ENCODE measurements at regions not wholly inside any gene's neighbourhood (a gene's known extent, or its start where the extent isn't known, plus 50 kb on each side); places are given as distances from the start of the nearest gene placed in this dataset.
"Not testable (repeated sequence)": the region's sequence is repeated elsewhere in the genome, so short reads cannot be mapped to it uniquely, and the experiment has no call there.

- H3K27ac Mint-ChIP-seq, result no peak overlapping the region
- H3K4me3 Mint-ChIP-seq, result peak overlapping the region in 2 of 5 donors; percentile 15 to 71
- H3K9me3 Mint-ChIP-seq, result peaks cover 0 to 34% (median 9%) of the 10 kb centered on the region in 6 donors
- no peaks in the 10 kb centered on the region for H3K36me3 Mint-ChIP-seq
- H3K27me3 Mint-ChIP-seq (ENCODE audit: low read depth in 3 of 3), result no peaks in the 10 kb centered on the region
- peaks cover 0 to 5% of the 10 kb centered on the region in 2 donors for H3K4me1 Mint-ChIP-seq
- no peak for DNase-seq
These were observed 215.6 kb upstream of the MAP2 start for GRCh38 chr2:209208211-209208610.

- H3K9me3 Mint-ChIP-seq, result peaks cover 0 to 25% (median 6%) of the 10 kb centered on the region in 6 donors
- no peaks in the 10 kb centered on the region for H3K27me3 Mint-ChIP-seq (ENCODE audit: low read depth in 3 of 3)
- no peak for DNase-seq
- H3K4me3 Mint-ChIP-seq, result no peak overlapping the region
- no peaks in the 10 kb centered on the region for H3K36me3 Mint-ChIP-seq
- no peak overlapping the region for H3K27ac Mint-ChIP-seq
- peaks cover 0 to 5% of the 10 kb centered on the region in 2 donors for H3K4me1 Mint-ChIP-seq
These were observed 213.9 kb upstream of the MAP2 start for GRCh38 chr2:209209943-209210342.

DNA sequence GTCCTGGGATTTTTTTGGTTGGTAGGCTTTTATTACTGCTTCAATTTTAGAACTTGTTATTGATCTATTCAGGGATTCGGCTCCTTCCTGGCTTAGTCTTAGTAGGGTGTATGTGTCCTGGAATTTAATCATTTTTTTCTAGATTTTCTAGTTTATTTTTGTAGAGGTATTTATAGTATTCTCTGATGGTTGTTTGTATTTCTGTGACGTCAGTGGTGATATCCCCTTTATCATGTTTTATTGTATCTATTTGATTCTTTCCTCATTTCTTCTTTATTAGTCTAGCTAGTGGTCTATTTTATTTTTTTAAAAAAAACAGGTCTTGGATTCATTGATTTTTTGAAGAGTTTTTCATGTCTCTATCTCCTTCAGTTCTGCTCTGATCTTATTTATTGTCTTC is 193.3 kb upstream of the MAP2 start:
- DNase-seq, result no peak
- H3K4me3 Mint-ChIP-seq, result no peak overlapping the region
- H3K9me3 Mint-ChIP-seq, result peaks cover 3 to 31% (median 14%) of the 10 kb centered on the region in 6 donors
- no peaks in the 10 kb centered on the region for H3K4me1 Mint-ChIP-seq
- no peak overlapping the region for H3K27ac Mint-ChIP-seq
- peaks cover 0 to 1% (median 0%) of the 10 kb centered on the region in 3 donors for H3K27me3 Mint-ChIP-seq (ENCODE audit: low read depth in 3 of 3)
- no peaks in the 10 kb centered on the region for H3K36me3 Mint-ChIP-seq

- Mint-ChIP-seq H3K9me3 (peaks cover 1 to 22% (median 10%) of the 10 kb centered on the region in 6 donors), H3K4me3 (no peak overlapping the region), H3K36me3 (no peaks in the 10 kb centered on the region), H3K27me3 (ENCODE audit: low read depth in 3 of 3) (peaks cover 0 to 2% (median 1%) of the 10 kb centered on the region in 3 donors), H3K27ac (no peak overlapping the region), H3K4me1 (no peaks in the 10 kb centered on the region)
- no peak for DNase-seq
These were observed 187.5 kb upstream of the MAP2 start for GRCh38 chr2:209236377-209236776.

- peaks cover 0 to 3% (median 0%) of the 10 kb centered on the region in 3 donors for H3K36me3 Mint-ChIP-seq
- H3K4me3 Mint-ChIP-seq, result no peak overlapping the region
- DNase-seq, result no peak
- peaks cover 16 to 24% (median 21%) of the 10 kb centered on the region in 6 donors for H3K9me3 Mint-ChIP-seq
- H3K27ac Mint-ChIP-seq, result no peak overlapping the region
- H3K4me1 Mint-ChIP-seq, result no peaks in the 10 kb centered on the region
- H3K27me3 Mint-ChIP-seq (ENCODE audit: low read depth in 3 of 3), result peaks cover 1 to 3% (median 2%) of the 10 kb centered on the region in 3 donors
These were observed 184.9 kb upstream of the MAP2 start for GRCh38 chr2:209238765-209239584.

- DNase-seq, result no peak
- Mint-ChIP-seq H3K36me3 (peaks cover 0 to 3% (median 0%) of the 10 kb centered on the region in 3 donors), H3K27ac (no peak overlapping the region), H3K9me3 (peaks cover 17 to 29% (median 24%) of the 10 kb centered on the region in 6 donors), H3K27me3 (ENCODE audit: low read depth in 3 of 3) (peaks cover 1 to 3% (median 2%) of the 10 kb centered on the region in 3 donors), H3K4me1 (no peaks in the 10 kb centered on the region), H3K4me3 (no peak overlapping the region)
These were observed 184.3 kb upstream of the MAP2 start for GRCh38 chr2:209239585-209239938.

- H3K36me3 Mint-ChIP-seq, result peaks cover 0 to 3% (median 0%) of the 10 kb centered on the region in 3 donors
- peaks cover 17 to 33% (median 27%) of the 10 kb centered on the region in 6 donors for H3K9me3 Mint-ChIP-seq
- peaks cover 1 to 3% (median 2%) of the 10 kb centered on the region in 3 donors for H3K27me3 Mint-ChIP-seq (ENCODE audit: low read depth in 3 of 3)
- no peaks in the 10 kb centered on the region for H3K4me1 Mint-ChIP-seq
- H3K27ac Mint-ChIP-seq, result no peak overlapping the region
- no peak overlapping the region for H3K4me3 Mint-ChIP-seq
- DNase-seq, result no peak
These were observed 183.6 kb upstream of the MAP2 start for GRCh38 chr2:209240204-209240603.

DNA sequence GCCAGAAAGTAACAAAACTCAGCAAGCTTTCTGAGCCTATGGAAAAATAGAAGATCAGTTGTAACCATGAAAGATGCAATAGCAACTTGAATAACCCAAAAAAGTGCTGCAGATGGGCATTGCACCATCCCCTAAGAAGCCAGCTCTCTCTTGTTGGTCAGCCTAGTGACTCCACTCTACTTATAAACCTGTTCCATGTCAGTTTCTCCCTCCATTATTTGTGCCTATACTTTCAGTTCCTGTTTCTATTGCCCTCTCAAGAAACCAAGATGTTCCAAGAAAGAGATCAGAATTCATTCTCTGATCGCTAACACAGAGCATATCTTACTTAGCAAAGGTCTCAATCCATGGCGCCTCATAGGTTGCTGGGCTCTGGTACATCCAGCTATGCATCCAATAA is 170.3 kb upstream of the MAP2 start:
- no peaks in the 10 kb centered on the region for H3K4me1 Mint-ChIP-seq
- no peaks in the 10 kb centered on the region for H3K36me3 Mint-ChIP-seq
- DNase-seq, result no peak
- no peaks in the 10 kb centered on the region for H3K27me3 Mint-ChIP-seq (ENCODE audit: low read depth in 3 of 3)
- H3K27ac Mint-ChIP-seq, result no peak overlapping the region
- no peak overlapping the region for H3K4me3 Mint-ChIP-seq
- H3K9me3 Mint-ChIP-seq, result peaks cover 0 to 9% (median 3%) of the 10 kb centered on the region in 6 donors

- H3K36me3 Mint-ChIP-seq, result no peaks in the 10 kb centered on the region
These were observed 164.1 kb upstream of the MAP2 start for GRCh38 chr2:209259767-209260166.

DNA sequence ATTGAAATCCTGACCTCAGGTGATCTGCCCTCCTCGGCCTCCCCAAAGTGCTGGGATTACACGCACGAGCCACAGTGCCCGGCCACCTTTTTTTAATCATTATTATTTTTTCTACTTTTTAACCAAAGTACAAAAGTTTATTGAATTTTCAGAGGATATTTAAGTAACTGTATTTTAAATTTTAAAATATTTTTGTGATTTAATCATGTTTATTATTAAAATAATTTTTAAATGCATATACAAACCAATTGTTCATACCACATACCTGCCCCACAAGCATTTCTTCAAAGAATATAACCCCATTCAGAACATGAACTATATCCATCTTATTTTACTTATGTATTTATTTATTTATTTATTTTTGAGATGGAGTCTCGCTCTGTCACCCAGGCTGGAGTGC is 163.6 kb upstream of the MAP2 start:
- Mint-ChIP-seq H3K27me3 (ENCODE audit: low read depth in 3 of 3) (peaks cover 0 to 2% (median 0%) of the 10 kb centered on the region in 3 donors), H3K36me3 (no peaks in the 10 kb centered on the region), H3K9me3 (peaks cover 5 to 22% (median 12%) of the 10 kb centered on the region in 6 donors), H3K4me3 (no peak overlapping the region), H3K27ac (no peak overlapping the region), H3K4me1 (no peaks in the 10 kb centered on the region)
- no peak for DNase-seq

More at GRCh38 chr2:209259767-209260166, 164.1 kb upstream of the MAP2 start:
- Mint-ChIP-seq H3K9me3 (peaks cover 5 to 19% (median 10%) of the 10 kb centered on the region in 6 donors), H3K27me3 (ENCODE audit: low read depth in 3 of 3) (peaks cover 0 to 2% (median 0%) of the 10 kb centered on the region in 3 donors), H3K27ac (no peak overlapping the region), H3K4me3 (no peak overlapping the region), H3K4me1 (no peaks in the 10 kb centered on the region)
- DNase-seq, result no peak

DNA sequence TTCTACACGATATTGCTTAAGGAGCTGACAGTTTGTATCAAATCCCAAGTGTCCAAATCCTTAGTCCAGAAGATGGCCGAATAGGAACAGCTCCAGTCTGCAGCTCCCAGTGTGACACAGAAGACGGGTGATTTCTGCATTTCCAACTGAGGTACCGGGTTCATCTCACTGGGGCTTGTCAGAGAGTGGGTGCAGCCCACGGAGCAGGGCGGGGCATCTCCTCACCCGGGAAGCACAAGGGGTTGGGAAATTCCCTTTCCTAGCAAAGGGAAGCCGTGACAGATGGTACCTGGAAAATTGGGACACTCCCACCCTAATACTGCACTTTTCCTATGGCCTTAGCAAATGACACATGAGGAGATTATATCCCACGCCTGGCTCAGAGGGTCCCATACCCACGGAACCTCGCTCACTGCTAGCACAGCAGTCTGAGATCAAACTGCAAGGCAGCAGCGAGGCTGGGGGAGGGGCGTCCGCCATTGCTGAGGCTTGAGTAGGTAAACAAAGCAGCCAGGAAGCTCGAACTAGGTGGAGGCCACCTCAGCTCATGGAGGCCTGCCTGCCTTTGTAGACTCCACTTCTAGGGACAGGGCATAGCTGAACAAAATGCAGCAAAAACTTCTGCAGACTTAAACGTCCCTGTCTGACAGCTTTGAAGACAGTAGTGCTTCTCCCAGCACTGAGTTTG is 162.3 kb upstream of the MAP2 start:
- H3K27me3 Mint-ChIP-seq (ENCODE audit: low read depth in 3 of 3); H3K27ac Mint-ChIP-seq; H3K4me3 Mint-ChIP-seq; DNase-seq; H3K36me3 Mint-ChIP-seq; H3K4me1 Mint-ChIP-seq: not testable (repeated sequence)
- peaks cover 5 to 27% (median 13%) of the 10 kb centered on the region in 6 donors for H3K9me3 Mint-ChIP-seq

DNA sequence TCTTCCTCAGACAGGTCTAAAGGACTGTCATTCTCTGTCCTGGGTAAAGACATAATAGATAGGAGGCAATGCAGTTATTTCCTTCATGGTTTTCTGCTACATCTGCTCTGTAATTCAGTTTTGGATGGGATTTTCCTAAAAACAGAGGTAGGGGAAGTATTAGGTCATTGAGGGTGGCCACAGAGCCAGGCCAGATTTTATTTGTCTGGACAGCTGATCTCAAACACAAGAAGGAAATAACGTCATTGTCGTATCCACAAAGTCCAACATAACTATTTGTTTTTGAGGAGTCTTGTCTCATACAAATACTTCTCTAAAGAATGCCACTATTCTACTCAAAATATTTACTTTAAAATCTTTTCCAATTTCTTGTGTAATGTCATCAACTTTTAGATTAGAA is 154.8 kb upstream of the MAP2 start:
- no peak overlapping the region for H3K27ac Mint-ChIP-seq

DNA sequence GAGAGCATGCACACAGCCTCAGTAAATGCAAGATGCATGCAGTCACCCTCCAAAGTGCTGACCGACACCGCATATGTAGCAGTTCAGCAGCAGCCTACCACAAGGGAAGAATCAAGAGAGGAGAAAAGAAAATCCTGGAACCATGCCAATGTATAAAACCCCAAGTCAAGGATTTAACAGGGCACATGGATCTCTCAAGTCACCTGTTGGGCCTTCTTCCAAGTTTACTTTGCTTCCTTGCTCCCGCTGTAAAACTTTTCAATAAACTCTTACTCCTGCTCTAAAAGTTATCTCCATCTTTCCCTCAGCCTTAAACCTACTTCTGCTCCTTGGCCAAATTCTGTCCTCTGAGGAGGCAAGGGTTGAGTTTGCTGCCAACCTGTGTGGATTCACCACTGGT is 147.8 kb upstream of the MAP2 start:
- no peak for DNase-seq
- Mint-ChIP-seq H3K27ac (no peak overlapping the region), H3K9me3 (peaks cover 12 to 31% (median 14%) of the 10 kb centered on the region in 6 donors), H3K36me3 (peaks cover 3 to 7% (median 4%) of the 10 kb centered on the region in 3 donors), H3K27me3 (ENCODE audit: low read depth in 3 of 3) (peaks cover 0 to 4% (median 0%) of the 10 kb centered on the region in 3 donors), H3K4me3 (no peak overlapping the region), H3K4me1 (no peaks in the 10 kb centered on the region)

More for the DNA sequence above, 154.8 kb upstream of the MAP2 start:
- H3K9me3 Mint-ChIP-seq, result peaks cover 3 to 19% (median 10%) of the 10 kb centered on the region in 6 donors
- no peak overlapping the region for H3K4me3 Mint-ChIP-seq
- H3K27me3 Mint-ChIP-seq (ENCODE audit: low read depth in 3 of 3), result no peaks in the 10 kb centered on the region
- no peaks in the 10 kb centered on the region for H3K4me1 Mint-ChIP-seq
- no peaks in the 10 kb centered on the region for H3K36me3 Mint-ChIP-seq
- no peak for DNase-seq

- DNase-seq, result no peak
- no peaks in the 10 kb centered on the region for H3K4me1 Mint-ChIP-seq
- H3K4me3 Mint-ChIP-seq, result no peak overlapping the region
- no peak overlapping the region for H3K27ac Mint-ChIP-seq
- H3K36me3 Mint-ChIP-seq, result peaks cover 3 to 7% (median 4%) of the 10 kb centered on the region in 3 donors
- peaks cover 0 to 4% (median 0%) of the 10 kb centered on the region in 3 donors for H3K27me3 Mint-ChIP-seq (ENCODE audit: low read depth in 3 of 3)
- H3K9me3 Mint-ChIP-seq, result peaks cover 12 to 31% (median 14%) of the 10 kb centered on the region in 6 donors
These were observed 146.4 kb upstream of the MAP2 start for GRCh38 chr2:209277444-209277843.
